Spleen (tissue), 7 donors: ENCODE measurements at regions not wholly inside any gene's neighbourhood (a gene's known extent, or its start where the extent isn't known, plus 50 kb on each side); places are given as distances from the start of the nearest gene placed in this dataset.

Experiments used
- POLR2A ChIP-seq, 3 donors: fragments of 450-650 bp; IDR thresholded peaks; one replicate each; pipeline ENCODE4 v1.5.1; 2017; ENCODE audit warnings: antibody characterized with exemption in 3 of 3, mild to moderate bottlenecking in 1 of 3
- TF ChIP-seq, protein P1 (sequence below), 11 experiments: fragments of 200-600 bp in 7 of 11; fragments of 450-650 bp in 4 of 11; sonication (generic) in 4 of 11; IDR thresholded peaks in 8 of 11; conservative IDR thresholded peaks in 3 of 11; 1 replicate in 7 of 11; 2 replicates in 4 of 11; pipeline versions ENCODE4 v1.4.0 to v1.8.0; 2016 to 2021; ENCODE audit warnings: antibody characterized with exemption in 11 of 11, inconsistent platforms in 4 of 11, mild to moderate bottlenecking in 1 of 11
- donor health status: DM: no; HTN: no; CAD: no; lungs with moderate emphysema.
- donor health status: DM: no; HTN: no; CAD: no.
- donor health status: DM: no; HTN: no; CAD: no.

DNA sequence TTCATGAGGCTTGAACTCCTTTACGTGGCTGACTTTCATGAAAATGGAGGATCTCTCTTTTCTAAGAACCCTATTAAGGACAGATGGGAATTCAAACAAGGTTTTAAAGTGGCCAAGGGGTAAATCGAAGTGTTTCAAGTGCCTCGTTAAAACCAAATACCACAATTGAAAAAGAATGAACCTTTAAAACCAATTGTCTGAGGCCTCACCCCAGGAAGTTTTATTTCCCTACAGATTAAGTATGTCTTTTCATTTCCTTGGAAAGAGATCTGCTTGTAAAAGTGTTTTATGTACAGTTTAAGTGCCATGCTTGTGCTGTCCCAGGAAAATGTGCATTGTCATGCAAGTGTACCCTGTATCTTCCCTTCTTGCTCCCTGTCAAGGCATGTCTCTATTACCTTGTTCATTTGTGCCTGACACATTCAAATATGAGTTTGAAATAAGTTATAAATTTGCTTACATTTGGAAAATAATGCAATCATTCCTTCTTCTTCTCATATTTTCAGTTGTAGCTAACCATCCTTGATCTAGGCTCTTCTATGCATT is 138.7 kb downstream of the ZPLD1 start:
- TF ChIP-seq, protein P1, sequence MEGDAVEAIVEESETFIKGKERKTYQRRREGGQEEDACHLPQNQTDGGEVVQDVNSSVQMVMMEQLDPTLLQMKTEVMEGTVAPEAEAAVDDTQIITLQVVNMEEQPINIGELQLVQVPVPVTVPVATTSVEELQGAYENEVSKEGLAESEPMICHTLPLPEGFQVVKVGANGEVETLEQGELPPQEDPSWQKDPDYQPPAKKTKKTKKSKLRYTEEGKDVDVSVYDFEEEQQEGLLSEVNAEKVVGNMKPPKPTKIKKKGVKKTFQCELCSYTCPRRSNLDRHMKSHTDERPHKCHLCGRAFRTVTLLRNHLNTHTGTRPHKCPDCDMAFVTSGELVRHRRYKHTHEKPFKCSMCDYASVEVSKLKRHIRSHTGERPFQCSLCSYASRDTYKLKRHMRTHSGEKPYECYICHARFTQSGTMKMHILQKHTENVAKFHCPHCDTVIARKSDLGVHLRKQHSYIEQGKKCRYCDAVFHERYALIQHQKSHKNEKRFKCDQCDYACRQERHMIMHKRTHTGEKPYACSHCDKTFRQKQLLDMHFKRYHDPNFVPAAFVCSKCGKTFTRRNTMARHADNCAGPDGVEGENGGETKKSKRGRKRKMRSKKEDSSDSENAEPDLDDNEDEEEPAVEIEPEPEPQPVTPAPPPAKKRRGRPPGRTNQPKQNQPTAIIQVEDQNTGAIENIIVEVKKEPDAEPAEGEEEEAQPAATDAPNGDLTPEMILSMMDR (IDR thresholded peaks at IDR 0.05 in 8 of 11, conservative IDR thresholded peaks at IDR 0.05 in 3 of 11) = no peak
- no peak for TF ChIP-seq POLR2A (IDR thresholded peaks at IDR 0.05)
